K562 (cell line): ENCODE measurements at regions not wholly inside any gene's neighbourhood (a gene's known extent, or its start where the extent isn't known, plus 50 kb on each side); places are given as distances from the start of the nearest gene placed in this dataset.

Experiments
- ARID3B ChIP-seq: fragments of 250-450 bp; sonication (Bioruptor Pico); IDR thresholded peaks from 2 replicates; pipeline ENCODE4 v1.4.0; 2020; ENCODE audit warnings: borderline replicate concordance
- CC2D1A ChIP-seq: fragments of 450-650 bp; IDR thresholded peaks from 2 replicates; pipeline ENCODE4 v1.6.1; 2017; ENCODE audit warnings: mild to moderate bottlenecking
- HOXB6 ChIP-seq: fragments of 250-450 bp; sonication (Bioruptor Pico); IDR thresholded peaks from 2 replicates; pipeline ENCODE4 v1.5.1; 2022; ENCODE audit warnings: mild to moderate bottlenecking, borderline replicate concordance
- LEF1 ChIP-seq: fragments of 450-650 bp; IDR thresholded peaks from 2 replicates; pipeline ENCODE4 v1.6.1; 2016; ENCODE audit warnings: mild to moderate bottlenecking
- NFE2L1 ChIP-seq: fragments of 450-650 bp; IDR thresholded peaks from 2 replicates; pipeline ENCODE4 v1.6.1; 2016; ENCODE audit warnings: missing genetic modification characterization, low read depth, mild to moderate bottlenecking, missing compliant biosample characterization, moderate library complexity, borderline replicate concordance
- PBX2 ChIP-seq, 2 experiments: IDR thresholded peaks in 1 of 2; conservative IDR thresholded peaks in 1 of 2; 2 replicates each; pipeline ENCODE4 v1.6.1; 2016; ENCODE audit warnings: low read depth in 2 of 2, mild to moderate bottlenecking in 1 of 2, missing compliant biosample characterization in 1 of 2, missing genetic modification characterization in 1 of 2, moderate library complexity in 1 of 2
- USF1 ChIP-seq: sonication (generic); formaldehyde crosslinking; IDR thresholded peaks from 2 replicates; pipeline ENCODE4 v1.9.0; 2022; ENCODE audit warnings: mild to moderate bottlenecking, missing genetic modification reagents
- ZFP30 ChIP-seq: fragments of 250-450 bp; sonication (Bioruptor Pico); IDR thresholded peaks from 2 replicates; pipeline ENCODE4 v1.8.0; 2022; ENCODE audit warnings: moderate library complexity, mild to moderate bottlenecking, inconsistent platforms, borderline replicate concordance
- ZNF12 ChIP-seq: sonication (generic); formaldehyde crosslinking; IDR thresholded peaks from 2 replicates; pipeline ENCODE4 v1.4.0; 2020; ENCODE audit warnings: mild to moderate bottlenecking, missing genetic modification reagents

GRCh38 chr20:52724541-52724940, 247.6 kb upstream of the TSHZ2 start (continued):
- TF ChIP-seq PBX2 (CRISPR knock-in tag; IDR thresholded peaks at IDR 0.05; ENCODE audit: low read depth) (no peak), PBX2 (tag; conservative IDR thresholded peaks at IDR 0.05; ENCODE audit: low read depth) (no peak), ARID3B (CRISPR knock-in tag) (no peak), USF1 (CRISPR knock-in tag) (no peak), HOXB6 (CRISPR knock-in tag) (no peak), ZFP30 (CRISPR knock-in tag) (no peak), NFE2L1 (tag) (no peak), CC2D1A (no peak), ZNF12 (CRISPR knock-in tag) (no peak), LEF1 (no peak)
